Adrenal gland (tissue), 9 donors: ENCODE measurements at regions not wholly inside any gene's neighbourhood (a gene's known extent, or its start where the extent isn't known, plus 50 kb on each side); places are given as distances from the start of the nearest gene placed in this dataset.
A peak's percentile ranks its signal among the peaks of the same experiment; 100 is the strongest.

Source experiments
- DNase-seq, 7 donors: peaks; one replicate each; pipeline ENCODE4 v3.0.0-alpha.2; 2019 to 2020
- H3K27ac ChIP-seq, 5 donors: fragments of 200-600 bp; sonication (generic) in 4 of 5; 1 replicate in 3 of 5; 2 replicates in 2 of 5; pipeline versions ENCODE4 v1.5.1 to v1.8.0; 2016 to 2020; ENCODE audit warnings: mild to moderate bottlenecking in 1 of 5
- H3K27me3 ChIP-seq: fragments of 200-600 bp; 2 replicates; pipeline ENCODE4 v1.8.0; 2021
- H3K36me3 ChIP-seq, 2 donors: fragments of 200-600 bp; replicated peaks in 1 of 2; 1 replicate in 1 of 2; 2 replicates in 1 of 2; pipeline versions ENCODE4 v1.5.1 to v1.8.0; 2018 to 2022
- H3K4me1 ChIP-seq, 2 donors: fragments of 200-600 bp; replicated peaks in 1 of 2; 1 replicate in 1 of 2; 2 replicates in 1 of 2; pipeline versions ENCODE4 v1.5.1 to v1.8.0; 2018 to 2021
- H3K4me3 ChIP-seq, 4 donors: fragments of 200-600 bp; sonication (generic) in 3 of 4; one replicate each; pipeline ENCODE4 v1.5.1; 2016 to 2018
- H3K9me3 ChIP-seq, 3 donors: fragments of 200-600 bp; sonication (generic) in 1 of 3; replicated peaks in 1 of 3; 1 replicate in 2 of 3; 2 replicates in 1 of 3; pipeline versions ENCODE4 v1.5.1 to v1.8.0; 2016 to 2021
- POLR2A ChIP-seq, 2 donors: fragments of 450-650 bp; IDR thresholded peaks; one replicate each; pipeline ENCODE4 v1.6.1; 2017; ENCODE audit warnings: antibody characterized with exemption in 2 of 2, mild to moderate bottlenecking in 2 of 2, moderate library complexity in 1 of 2
- WGBS, 4 donors: extraction: QIAGEN DNeasy Blood & Tissue Kit in 2 of 4; methylation state at CpG; one replicate each; pipeline versions ENCODE4 v1.1.5 to v1.1.7; 2013 to 2017; 5-methylcytosine and 5-hydroxymethylcytosine counted together
- intact Hi-C, 2 donors: fragments of 100-400 bp; cut with DNase I; formaldehyde crosslinking; loops; one replicate each; pipeline versions ENCODE4 v1.14.1 to v1.15.0; 2022 to 2023
- TF ChIP-seq, protein P1 (sequence below), 6 experiments: fragments of 450-650 bp in 4 of 6; fragments of 200-600 bp in 2 of 6; sonication (generic) in 1 of 6; IDR thresholded peaks; 1 replicate in 5 of 6; 2 replicates in 1 of 6; pipeline versions ENCODE4 v1.5.1 to v1.8.0; 2016 to 2021; ENCODE audit warnings: antibody characterized with exemption in 6 of 6, mild to moderate bottlenecking in 2 of 6, moderate library complexity in 1 of 6
- donor health status: healthy with polysubstance abuse.
- donor health status: Bipolar disorder and iron deficiency.
- donor health status: DM: yes; HTN: yes; CAD: no.
- donor health status: DM: no; HTN: no; CAD: no.
- donor health status: DM: no; HTN: no; CAD: no.

DNA sequence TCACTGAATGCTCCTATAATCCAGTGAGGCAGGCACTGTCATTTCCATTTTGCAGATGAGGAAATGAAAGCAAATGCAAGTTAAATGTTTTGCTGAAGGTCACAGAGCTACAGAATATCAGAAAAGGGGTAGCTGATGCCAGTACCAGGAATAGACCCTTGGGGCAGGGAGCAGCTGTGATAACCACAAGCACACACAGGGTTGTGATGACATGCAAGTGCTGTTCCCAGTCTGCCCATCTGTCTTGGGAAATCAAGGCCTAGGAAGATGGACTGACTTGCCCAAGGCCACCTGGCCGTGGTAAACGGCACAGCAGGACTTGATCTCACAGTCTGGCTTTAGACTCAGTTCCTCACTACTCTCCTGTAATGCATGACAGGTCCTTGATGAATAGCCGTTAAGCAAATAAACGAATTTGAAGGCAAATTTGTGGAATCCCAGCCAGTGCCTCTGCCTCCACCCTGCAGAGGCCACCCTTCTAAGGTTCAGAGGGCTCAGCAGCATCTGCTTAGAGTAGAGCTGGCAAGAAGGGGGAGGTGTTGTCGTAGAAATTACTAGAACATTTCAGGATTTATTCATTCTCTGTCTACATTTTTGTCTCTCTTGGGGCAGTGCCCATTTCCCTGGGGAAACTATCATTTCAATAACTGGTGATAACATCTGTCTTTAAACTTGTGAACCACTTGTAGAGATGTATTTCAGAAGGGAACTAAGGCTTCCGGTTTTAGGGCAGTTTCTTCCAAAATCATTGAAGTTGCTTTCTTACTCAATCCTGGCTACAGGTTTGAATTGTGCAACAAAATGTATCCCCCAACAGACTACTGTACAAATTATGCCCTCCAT, 53.2 kb upstream of the MRPS6 start:
- peak in 5 of 7 donors; percentile 23 to 56 (median 34) for DNase-seq
- no peak overlapping the region for H3K4me3 ChIP-seq
- H3K27ac ChIP-seq, result peak overlapping the region in 1 of 5 donors; percentile 51
- no peaks in the 10 kb centered on the region for H3K36me3 ChIP-seq
- intact Hi-C loops, result no loop called here
- 35 to 44% (median 40%) methylated on average over 6 of the region's 6 CpGs for WGBS, 4 donors
- H3K4me1 ChIP-seq, result peaks cover 0 to 15% of the 10 kb centered on the region in 2 donors
- no peaks in the 10 kb centered on the region for H3K27me3 ChIP-seq
- H3K9me3 ChIP-seq, result no peaks in the 10 kb centered on the region
- TF ChIP-seq, protein P1, sequence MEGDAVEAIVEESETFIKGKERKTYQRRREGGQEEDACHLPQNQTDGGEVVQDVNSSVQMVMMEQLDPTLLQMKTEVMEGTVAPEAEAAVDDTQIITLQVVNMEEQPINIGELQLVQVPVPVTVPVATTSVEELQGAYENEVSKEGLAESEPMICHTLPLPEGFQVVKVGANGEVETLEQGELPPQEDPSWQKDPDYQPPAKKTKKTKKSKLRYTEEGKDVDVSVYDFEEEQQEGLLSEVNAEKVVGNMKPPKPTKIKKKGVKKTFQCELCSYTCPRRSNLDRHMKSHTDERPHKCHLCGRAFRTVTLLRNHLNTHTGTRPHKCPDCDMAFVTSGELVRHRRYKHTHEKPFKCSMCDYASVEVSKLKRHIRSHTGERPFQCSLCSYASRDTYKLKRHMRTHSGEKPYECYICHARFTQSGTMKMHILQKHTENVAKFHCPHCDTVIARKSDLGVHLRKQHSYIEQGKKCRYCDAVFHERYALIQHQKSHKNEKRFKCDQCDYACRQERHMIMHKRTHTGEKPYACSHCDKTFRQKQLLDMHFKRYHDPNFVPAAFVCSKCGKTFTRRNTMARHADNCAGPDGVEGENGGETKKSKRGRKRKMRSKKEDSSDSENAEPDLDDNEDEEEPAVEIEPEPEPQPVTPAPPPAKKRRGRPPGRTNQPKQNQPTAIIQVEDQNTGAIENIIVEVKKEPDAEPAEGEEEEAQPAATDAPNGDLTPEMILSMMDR (IDR thresholded peaks at IDR 0.05), result peak in 2 of 6 experiments; percentile 22 to 24
- TF ChIP-seq POLR2A (IDR thresholded peaks at IDR 0.05), result no peak

DNA sequence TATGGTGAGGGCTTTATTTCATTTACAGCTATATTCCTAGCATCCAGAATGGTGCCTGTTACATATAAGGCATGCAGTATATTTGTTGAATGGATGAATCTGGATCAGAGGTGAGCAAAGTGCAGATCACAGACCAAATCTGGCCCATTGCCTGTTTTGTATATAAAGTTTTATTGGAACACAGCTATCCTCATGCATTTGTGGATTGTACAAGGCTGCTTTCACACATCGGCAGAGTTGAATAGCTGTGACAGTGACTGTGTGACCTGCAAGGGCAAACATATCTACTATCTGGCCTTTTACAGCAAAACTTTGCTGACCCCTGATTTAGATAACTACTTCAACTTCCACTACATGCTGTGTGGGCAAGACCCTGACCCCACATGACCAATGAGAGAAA, 54.0 kb upstream of the MRPS6 start:
- H3K36me3 ChIP-seq, result no peaks in the 10 kb centered on the region
- no peak overlapping the region for H3K27ac ChIP-seq
- TF ChIP-seq, protein P1 (IDR thresholded peaks at IDR 0.05), result no peak
- TF ChIP-seq POLR2A (IDR thresholded peaks at IDR 0.05), result no peak
- DNase-seq, result no peak
- no peaks in the 10 kb centered on the region for H3K27me3 ChIP-seq
- intact Hi-C loops, result no loop called here
- H3K4me1 ChIP-seq, result peaks cover 0 to 15% of the 10 kb centered on the region in 2 donors
- 64 to 91% (median 72%) methylated on average over 1 of the region's 1 CpG for WGBS, 4 donors
- no peak overlapping the region for H3K4me3 ChIP-seq
- no peaks in the 10 kb centered on the region for H3K9me3 ChIP-seq

DNA sequence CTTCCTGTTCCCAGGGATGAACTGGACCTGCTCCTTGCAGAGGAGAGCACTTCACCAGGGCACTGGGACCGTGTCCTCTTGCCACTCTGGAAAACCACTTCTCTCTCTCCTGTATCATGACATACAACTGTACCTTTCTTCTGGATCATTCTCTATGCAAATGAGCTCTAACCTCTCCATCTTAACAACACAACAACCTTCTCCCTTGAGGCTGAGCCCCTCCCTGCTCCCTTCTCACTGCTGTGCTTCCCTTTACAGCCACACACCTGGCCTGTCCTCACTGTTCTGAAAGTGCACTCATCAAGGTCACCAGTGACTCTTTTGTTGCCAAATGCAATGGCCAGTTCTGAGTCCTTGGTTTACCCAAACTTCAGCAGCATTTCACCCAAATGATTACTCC, 54.5 kb upstream of the MRPS6 start:
- intact Hi-C loops, result no loop called here
- 76 to 89% (median 80%) methylated on average over 1 of the region's 1 CpG for WGBS, 4 donors
- TF ChIP-seq, protein P1 (IDR thresholded peaks at IDR 0.05), result no peak
- TF ChIP-seq POLR2A (IDR thresholded peaks at IDR 0.05), result no peak
- DNase-seq, result no peak
- Histone ChIP-seq H3K36me3 (no peaks in the 10 kb centered on the region), H3K9me3 (no peaks in the 10 kb centered on the region), H3K27me3 (no peaks in the 10 kb centered on the region), H3K4me1 (peaks cover 0 to 15% of the 10 kb centered on the region in 2 donors), H3K4me3 (no peak overlapping the region), H3K27ac (no peak overlapping the region)

DNA sequence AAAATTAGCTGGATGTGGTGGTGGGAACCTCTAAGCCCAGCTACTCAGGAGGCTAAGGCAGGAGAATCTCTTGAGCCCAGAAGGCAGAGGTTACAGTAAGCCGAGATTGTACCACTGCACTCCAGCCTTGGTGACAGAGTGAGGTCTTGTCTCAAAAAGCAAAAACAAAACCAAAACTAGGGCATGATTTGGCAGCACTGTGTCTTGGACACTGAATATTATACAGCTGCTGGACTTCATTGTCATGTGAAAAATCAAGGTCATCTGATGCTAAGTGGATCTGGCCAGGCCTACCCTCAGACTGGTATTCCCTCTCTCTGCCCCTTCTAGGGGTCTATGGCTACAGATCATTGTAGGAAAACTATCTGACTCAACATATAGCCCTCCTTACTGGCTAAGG, 55.2 kb upstream of the MRPS6 start:
- no peak overlapping the region for H3K27ac ChIP-seq
- H3K9me3 ChIP-seq, result no peaks in the 10 kb centered on the region
- no peaks in the 10 kb centered on the region for H3K36me3 ChIP-seq

More for the DNA sequence above, 55.2 kb upstream of the MRPS6 start:
- Histone ChIP-seq H3K4me1 (peaks cover 0 to 15% of the 10 kb centered on the region in 2 donors), H3K4me3 (no peak overlapping the region), H3K27me3 (no peaks in the 10 kb centered on the region)
- WGBS, 4 donors, result 50 to 68% (median 61%) methylated on average over 1 of the region's 1 CpG
- intact Hi-C loops, result no loop called here
- DNase-seq, result no peak
- TF ChIP-seq, protein P1 (IDR thresholded peaks at IDR 0.05), result no peak
- no peak for TF ChIP-seq POLR2A (IDR thresholded peaks at IDR 0.05)
